ENCODE measurements at regions not wholly inside any gene's neighbourhood (a gene's known extent, or its start where the extent isn't known, plus 50 kb on each side); places are given as distances from the start of the nearest gene placed in this dataset.
A peak's percentile ranks its signal among the peaks of the same experiment; 100 is the strongest.

- H3K36me3 ChIP-seq (ENCODE audit: insufficient read depth, low read length): no peaks in the 10 kb centered on the region
- TF ChIP-seq POLR2AphosphoS5 (IDR thresholded peaks at IDR 0.05; ENCODE audit: borderline replicate concordance, low read depth, low read length): no peak; the same call in 1 of the 2 replicates
- TF ChIP-seq EZH2 (IDR thresholded peaks at IDR 0.05): no peak
- H3K9me3 ChIP-seq (ENCODE audit: low read depth, low read length): no peaks in the 10 kb centered on the region
- DNase-seq (ENCODE audit: low read depth, low spot score): no peak
- peak overlapping the region; percentile 48 for H3K9ac ChIP-seq (ENCODE audit: insufficient read length)
- H3K4me3 ChIP-seq: peak overlapping the region; percentile 44
- H3K27ac ChIP-seq: peak overlapping the region; percentile 87
Observed at GRCh38 chr1:22398656-22399420, 52.8 kb upstream of the ZBTB40 start.

GRCh38 chr1:22399421-22400091 lies 52.1 kb upstream of the ZBTB40 start:
- Histone ChIP-seq H3K9me3 (ENCODE audit: low read depth, low read length) (no peaks in the 10 kb centered on the region), H3K27ac (peak overlapping the region; percentile 87), H3K4me3 (peak overlapping the region; percentile 44; the same call in 1 of the 2 replicates), H3K9ac (ENCODE audit: insufficient read length) (peak overlapping the region; percentile 48), H3K36me3 (ENCODE audit: insufficient read depth, low read length) (no peaks in the 10 kb centered on the region)
- DNase-seq (ENCODE audit: low read depth, low spot score): no peak
- TF ChIP-seq FOXP2 (optimal IDR thresholded peaks at IDR 0.05; ENCODE audit: control extremely low read depth, extremely low read length, insufficient read depth) (no peak), EZH2 (IDR thresholded peaks at IDR 0.05) (no peak), POLR2AphosphoS5 (IDR thresholded peaks at IDR 0.05; ENCODE audit: borderline replicate concordance, low read depth, low read length) (no peak)
